Left ventricle myocardium inferior (tissue), 1 donor: ENCODE measurements at regions not wholly inside any gene's neighbourhood (a gene's known extent, or its start where the extent isn't known, plus 50 kb on each side); places are given as distances from the start of the nearest gene placed in this dataset.
"Not testable (repeated sequence)": the region's sequence is repeated elsewhere in the genome, so short reads cannot be mapped to it uniquely, and the experiment has no call there.

Source experiments
- DNase-seq: peaks from one replicate; pipeline ENCODE4 v3.0.0-alpha.2; 2020
- H3K27ac ChIP-seq: fragments of 200-600 bp; replicated peaks from 2 replicates; pipeline ENCODE4 v1.8.0; 2021
- H3K27me3 ChIP-seq: fragments of 200-600 bp; 2 replicates; pipeline ENCODE4 v1.8.0; 2021; ENCODE audit warnings: low read depth
- H3K36me3 ChIP-seq: fragments of 200-600 bp; 2 replicates; pipeline ENCODE4 v1.8.0; 2021
- H3K4me1 ChIP-seq: fragments of 200-600 bp; 2 replicates; pipeline ENCODE4 v1.8.0; 2021
- H3K4me3 ChIP-seq: fragments of 200-600 bp; 2 replicates; pipeline ENCODE4 v1.8.0; 2021; ENCODE audit warnings: mild to moderate bottlenecking, moderate library complexity
- H3K9me3 ChIP-seq: fragments of 200-600 bp; replicated peaks from 2 replicates; pipeline ENCODE4 v1.8.0; 2021
- CTCF ChIP-seq: fragments of 200-600 bp; IDR thresholded peaks from 2 replicates; pipeline ENCODE4 v1.8.0; 2021; ENCODE audit warnings: antibody characterized with exemption, mild to moderate bottlenecking, borderline replicate concordance
- intact Hi-C: fragments of 100-400 bp; cut with micrococcal nuclease; formaldehyde crosslinking; loops from one replicate; pipeline ENCODE4 v1.11.0; 2022
- donor health status: DM: no; HTN: yes; CAD: no; lungs with severe emphysema.

DNA sequence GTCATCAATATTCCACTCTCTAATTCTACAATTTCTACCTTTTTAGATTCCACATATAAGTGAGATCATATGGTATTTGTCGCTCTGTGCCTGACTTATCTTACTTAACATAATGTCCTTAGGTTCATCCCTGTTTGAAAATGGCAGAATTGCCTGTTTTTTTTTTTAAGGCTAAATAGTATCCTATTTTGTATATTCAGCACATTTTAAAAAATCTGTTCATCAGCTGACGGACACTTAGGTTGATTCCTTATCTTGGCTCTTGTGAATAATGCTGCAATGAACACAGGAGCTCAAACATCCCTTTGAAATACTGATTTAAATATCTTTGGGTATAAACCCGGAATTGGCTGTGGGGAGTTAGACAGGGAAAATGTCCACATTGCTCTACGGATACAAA, 326.7 kb upstream of the THBS1 start:
- TF ChIP-seq CTCF: no peak
- H3K36me3 ChIP-seq: no peaks in the 10 kb centered on the region
- intact Hi-C loops: no loop called here
- no peaks in the 10 kb centered on the region for H3K4me1 ChIP-seq
- no peaks in the 10 kb centered on the region for H3K9me3 ChIP-seq
- no peak for DNase-seq
- H3K27ac ChIP-seq: no peak overlapping the region
- no peak overlapping the region for H3K4me3 ChIP-seq
- no peaks in the 10 kb centered on the region for H3K27me3 ChIP-seq

GRCh38 chr15:39255760-39256159, 325.1 kb upstream of the THBS1 start:
- Histone ChIP-seq H3K4me1 (no peaks in the 10 kb centered on the region), H3K4me3 (no peak overlapping the region), H3K27ac (no peak overlapping the region), H3K36me3 (no peaks in the 10 kb centered on the region), H3K27me3 (no peaks in the 10 kb centered on the region), H3K9me3 (no peaks in the 10 kb centered on the region)
- intact Hi-C loops: no loop called here
- TF ChIP-seq CTCF: no peak
- no peak for DNase-seq

- TF ChIP-seq CTCF: no peak
- H3K36me3 ChIP-seq: no peaks in the 10 kb centered on the region
- DNase-seq: no peak
- H3K9me3 ChIP-seq: peaks cover 4% of the 10 kb centered on the region
- H3K27me3 ChIP-seq: no peaks in the 10 kb centered on the region
- no peak overlapping the region for H3K27ac ChIP-seq
- no peaks in the 10 kb centered on the region for H3K4me1 ChIP-seq
- intact Hi-C loops: no loop called here
- no peak overlapping the region for H3K4me3 ChIP-seq
Measured at GRCh38 chr15:39260391-39260790, 320.5 kb upstream of the THBS1 start.

- Histone ChIP-seq H3K36me3 (no peaks in the 10 kb centered on the region), H3K4me1 (no peaks in the 10 kb centered on the region), H3K27me3 (no peaks in the 10 kb centered on the region), H3K27ac (no peak overlapping the region), H3K9me3 (peaks cover 4% of the 10 kb centered on the region), H3K4me3 (no peak overlapping the region)
- TF ChIP-seq CTCF: no peak
- intact Hi-C loops: no loop called here
- DNase-seq: no peak
Measured at GRCh38 chr15:39260791-39261190, 320.1 kb upstream of the THBS1 start.

GRCh38 chr15:39261397-39262183, 319.3 kb upstream of the THBS1 start:
- H3K4me1 ChIP-seq, H3K27me3 ChIP-seq, H3K36me3 ChIP-seq, intact Hi-C loops, H3K27ac ChIP-seq, H3K4me3 ChIP-seq, DNase-seq, H3K9me3 ChIP-seq: not testable (repeated sequence)

- intact Hi-C loops, H3K4me1 ChIP-seq, DNase-seq, H3K4me3 ChIP-seq, H3K27me3 ChIP-seq, H3K36me3 ChIP-seq, H3K27ac ChIP-seq, H3K9me3 ChIP-seq: not testable (repeated sequence)
Measured at GRCh38 chr15:39262995-39263772, 317.7 kb upstream of the THBS1 start.
